NCI-H128 (cell line): ENCODE measurements at regions not wholly inside any gene's neighbourhood (a gene's known extent, or its start where the extent isn't known, plus 50 kb on each side); places are given as distances from the start of the nearest gene placed in this dataset.

Experiments
- DNase-seq: peaks from one replicate; lab custom pipeline; 2025; ENCODE audit not compliant: unreplicated experiment; lab: John Stamatoyannopoulos, UW

DNA sequence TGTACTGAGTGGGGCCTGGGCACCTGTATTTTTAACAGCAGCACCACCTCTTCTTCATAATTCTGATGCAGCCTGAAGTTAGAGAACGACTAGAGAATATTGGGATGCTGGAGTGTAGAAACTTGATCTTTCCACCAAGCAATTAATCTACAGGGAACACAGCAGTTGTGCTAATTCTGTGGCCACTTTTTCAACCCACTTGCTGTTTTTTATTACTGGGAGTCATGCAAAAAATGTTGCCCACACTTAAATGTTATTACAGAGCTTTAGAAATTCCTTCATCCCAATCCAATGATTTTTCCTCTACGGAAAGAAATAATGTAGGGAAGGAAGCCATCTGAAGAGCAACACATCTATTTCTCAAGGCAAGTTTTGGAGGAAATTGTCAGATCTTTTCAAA lies 190.9 kb upstream of the TUT7 start:
- DNase-seq, result no peak

DNA sequence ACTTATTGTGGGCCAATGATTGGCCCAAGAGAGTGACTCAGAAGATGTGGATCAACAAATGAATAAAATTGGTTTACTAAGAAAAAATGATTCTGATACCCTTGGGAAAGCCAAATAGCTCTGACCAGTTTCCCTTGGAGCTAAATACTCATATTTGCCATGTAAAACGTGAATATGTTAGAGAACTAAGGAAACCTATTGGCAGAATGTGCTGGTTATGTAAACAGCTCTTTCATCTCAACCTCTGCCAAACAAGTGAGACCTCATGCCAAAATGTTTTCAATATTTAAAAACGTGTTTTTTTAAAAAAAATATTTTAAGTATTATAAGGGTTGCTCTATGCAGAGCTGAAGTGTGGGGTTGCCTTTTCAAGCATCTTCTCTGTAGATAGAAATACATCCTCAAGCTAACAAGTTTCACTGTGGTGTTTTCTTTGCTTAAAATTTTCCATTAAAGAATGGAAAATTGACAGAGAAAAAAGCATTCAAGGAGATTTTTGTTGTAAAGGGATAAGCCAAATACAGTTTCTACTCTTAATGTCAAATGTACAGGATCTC lies 186.9 kb upstream of the TUT7 start:
- no peak for DNase-seq

DNA sequence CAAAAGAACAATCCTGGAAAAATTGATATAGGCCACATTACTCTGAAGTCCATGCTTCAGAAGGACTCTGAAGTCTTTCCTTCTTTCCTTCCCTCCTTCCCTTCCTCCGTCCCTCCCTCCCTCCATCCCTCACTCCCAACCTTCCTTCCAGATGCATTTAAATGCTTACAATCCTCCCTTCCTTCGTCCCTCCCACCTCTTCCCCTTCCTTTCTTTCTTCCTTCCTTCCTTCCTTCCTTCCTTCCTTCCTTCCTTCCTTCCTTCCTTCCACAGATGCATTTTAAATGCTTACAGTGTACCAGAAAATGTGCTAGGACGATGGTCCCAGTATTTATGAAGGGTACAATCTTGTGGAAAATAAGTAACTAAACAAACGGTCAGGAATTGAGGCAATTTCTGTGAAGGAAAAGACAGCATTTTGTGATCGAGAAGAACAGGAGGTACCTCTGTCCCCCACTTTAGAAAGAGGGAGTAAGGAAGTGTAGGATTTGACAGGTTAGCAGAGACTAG lies 181.3 kb upstream of the TUT7 start:
- no peak for DNase-seq

DNA sequence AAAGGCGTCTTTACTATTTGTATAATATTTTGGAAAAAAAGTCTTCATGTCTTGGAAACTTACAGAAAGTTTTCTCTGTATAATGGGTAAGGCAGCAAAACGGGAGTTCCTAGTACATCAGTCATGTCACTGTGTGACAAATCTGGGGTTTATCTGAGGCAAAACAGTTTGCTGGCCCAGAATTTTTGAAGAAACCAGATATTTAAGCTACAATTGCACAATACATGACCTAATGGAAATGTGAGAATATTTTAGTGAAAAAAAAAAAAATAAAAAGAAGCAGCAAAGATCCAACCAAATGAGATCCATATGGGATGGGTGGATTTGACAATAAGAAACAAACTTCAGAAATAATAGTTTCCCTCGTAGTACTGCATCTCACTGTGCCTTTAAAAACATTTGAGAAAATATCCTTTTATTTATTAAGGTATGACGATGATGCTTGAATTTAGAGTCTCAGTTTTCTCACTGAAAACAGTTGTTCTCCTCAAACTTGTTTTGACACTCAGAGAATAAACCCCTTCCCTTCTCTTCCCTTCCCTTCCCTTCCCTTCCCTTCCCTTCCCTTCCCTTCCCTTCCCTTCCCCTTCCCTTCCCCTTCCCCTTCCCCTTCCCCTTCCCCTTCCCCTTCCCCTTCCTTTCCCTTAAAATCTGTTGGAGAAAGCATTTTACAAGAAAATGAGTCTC lies 180.5 kb upstream of the TUT7 start:
- no peak for DNase-seq

DNA sequence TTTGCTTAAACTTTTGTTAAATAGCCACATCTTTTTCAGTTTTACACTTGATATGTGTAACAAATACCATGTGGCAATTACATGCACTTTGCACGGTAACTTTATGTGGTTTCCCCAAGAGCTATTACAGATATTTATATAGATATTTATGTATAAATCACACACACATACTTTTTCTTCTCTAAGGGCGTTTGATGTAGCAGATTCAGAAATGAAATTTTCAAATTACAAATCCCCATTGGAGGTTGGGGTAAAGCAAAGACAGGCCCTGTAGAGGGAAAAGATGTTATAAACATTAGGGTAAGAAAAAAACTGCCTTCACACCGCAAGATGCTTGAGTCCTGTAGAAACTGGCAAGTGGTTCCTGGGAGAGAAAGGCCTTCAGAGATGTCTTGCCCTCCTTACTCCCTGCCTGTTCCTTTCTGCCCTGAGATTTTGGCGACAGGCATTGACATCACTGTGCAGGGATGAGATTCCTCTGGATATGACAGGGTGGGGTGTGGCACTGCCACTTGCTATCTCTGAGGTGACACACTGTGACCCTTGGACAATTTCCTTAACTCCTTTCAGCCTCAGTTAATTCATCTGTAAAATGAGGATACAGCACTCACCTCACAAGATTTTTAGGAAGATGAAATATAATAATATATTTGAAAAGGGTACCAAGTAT lies 177.9 kb upstream of the TUT7 start:
- no peak for DNase-seq

- no peak for DNase-seq
Measured at GRCh38 chr9:86531273-86531970, 177.2 kb upstream of the TUT7 start.

- no peak for DNase-seq
Measured at GRCh38 chr9:86529496-86530275, 175.5 kb upstream of the TUT7 start.

- no peak for DNase-seq
Measured at GRCh38 chr9:86526021-86526420, 171.8 kb upstream of the TUT7 start.

GRCh38 chr9:86525182-86525581 lies 171.0 kb upstream of the TUT7 start:
- DNase-seq, result no peak

DNA sequence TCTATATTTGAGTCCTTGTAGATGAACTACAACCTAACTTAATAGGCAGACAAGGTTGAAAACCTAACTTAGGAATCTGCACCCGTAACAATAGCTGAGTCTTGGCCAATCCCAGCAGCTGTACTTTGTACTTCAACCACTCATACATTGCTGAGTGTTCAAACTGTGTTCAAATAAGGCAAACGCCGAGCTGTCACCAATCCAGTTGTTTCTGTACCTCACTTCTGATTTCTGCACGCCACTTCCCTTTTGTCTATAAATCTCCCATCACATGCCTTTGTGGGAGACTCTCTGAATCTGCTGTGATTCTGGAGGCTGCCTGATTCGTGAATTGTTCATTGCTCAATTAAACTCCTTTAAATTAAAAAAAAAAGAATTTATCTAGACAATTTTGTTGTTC lies 167.8 kb upstream of the TUT7 start:
- no peak for DNase-seq

GRCh38 chr9:86521322-86521721 lies 167.1 kb upstream of the TUT7 start:
- no peak for DNase-seq

DNA sequence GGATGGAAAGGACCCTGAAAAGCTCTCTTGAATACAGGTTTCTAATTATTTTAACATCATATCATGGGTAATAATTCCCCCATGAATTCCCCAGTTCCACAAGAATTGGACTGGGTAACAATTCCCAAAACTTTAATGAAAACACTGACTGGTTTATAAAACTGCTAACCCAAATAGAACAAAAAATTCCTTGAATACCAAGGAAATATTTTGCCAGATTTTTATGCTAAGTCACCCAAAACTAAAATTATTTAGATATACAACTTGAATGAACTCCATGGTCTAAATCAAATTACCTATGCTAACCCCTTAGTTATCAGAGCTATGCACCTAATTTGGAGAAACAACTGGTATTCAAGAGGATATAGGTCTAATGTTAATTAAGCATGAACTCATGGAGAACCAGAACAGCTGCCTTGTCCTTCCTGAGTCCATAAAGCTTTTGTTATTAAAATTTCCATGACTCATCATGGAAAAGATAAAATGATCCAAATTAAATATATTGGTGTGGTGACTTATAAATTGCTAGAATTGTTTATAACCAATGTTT lies 164.9 kb upstream of the TUT7 start:
- no peak for DNase-seq

DNA sequence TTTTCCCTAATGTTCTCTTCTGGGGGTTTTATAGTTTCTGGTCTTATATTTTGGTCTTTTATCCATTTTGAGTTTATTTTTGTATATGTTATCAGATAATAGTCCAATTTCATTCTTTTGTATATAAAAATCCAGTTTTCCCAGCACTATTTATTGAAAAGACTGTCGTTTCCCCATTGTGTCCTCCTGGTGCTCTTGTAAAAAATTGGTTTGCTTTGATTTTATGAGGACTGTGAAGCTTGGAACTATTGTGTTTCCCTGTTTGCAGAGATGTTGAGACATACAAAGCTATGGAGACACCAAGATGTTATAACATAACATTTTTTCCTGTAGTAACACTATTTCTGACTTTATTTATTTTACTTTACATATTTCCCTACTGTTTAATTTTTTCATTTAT lies 163.3 kb upstream of the TUT7 start:
- DNase-seq, result no peak

DNA sequence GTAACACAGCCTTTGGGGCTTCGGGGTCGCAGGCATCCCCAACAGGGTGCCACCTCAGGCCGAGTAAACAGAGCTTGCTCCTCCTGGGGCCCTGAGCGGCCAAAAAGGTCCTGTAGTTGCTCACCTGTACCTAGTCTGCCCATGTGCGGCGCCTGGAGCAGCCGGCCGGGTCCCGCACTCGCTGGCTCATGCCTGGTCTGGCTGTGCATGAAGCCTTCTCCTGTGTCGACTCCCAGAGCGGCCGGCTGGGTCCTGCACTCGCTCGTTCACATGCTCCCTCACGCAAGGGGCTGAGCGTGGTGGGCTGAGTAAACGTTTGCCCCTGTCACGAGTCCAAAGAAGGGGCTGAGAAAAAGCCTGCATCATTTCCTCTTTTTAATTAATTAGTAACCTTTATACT lies 162.4 kb upstream of the TUT7 start:
- DNase-seq, result no peak

- DNase-seq, result no peak
Measured at GRCh38 chr9:86515221-86515620, 161.0 kb upstream of the TUT7 start.

- DNase-seq, result no peak
Measured at GRCh38 chr9:86513429-86513828, 159.2 kb upstream of the TUT7 start.

- DNase-seq, result no peak
Measured at GRCh38 chr9:86512929-86513328, 158.7 kb upstream of the TUT7 start.

DNA sequence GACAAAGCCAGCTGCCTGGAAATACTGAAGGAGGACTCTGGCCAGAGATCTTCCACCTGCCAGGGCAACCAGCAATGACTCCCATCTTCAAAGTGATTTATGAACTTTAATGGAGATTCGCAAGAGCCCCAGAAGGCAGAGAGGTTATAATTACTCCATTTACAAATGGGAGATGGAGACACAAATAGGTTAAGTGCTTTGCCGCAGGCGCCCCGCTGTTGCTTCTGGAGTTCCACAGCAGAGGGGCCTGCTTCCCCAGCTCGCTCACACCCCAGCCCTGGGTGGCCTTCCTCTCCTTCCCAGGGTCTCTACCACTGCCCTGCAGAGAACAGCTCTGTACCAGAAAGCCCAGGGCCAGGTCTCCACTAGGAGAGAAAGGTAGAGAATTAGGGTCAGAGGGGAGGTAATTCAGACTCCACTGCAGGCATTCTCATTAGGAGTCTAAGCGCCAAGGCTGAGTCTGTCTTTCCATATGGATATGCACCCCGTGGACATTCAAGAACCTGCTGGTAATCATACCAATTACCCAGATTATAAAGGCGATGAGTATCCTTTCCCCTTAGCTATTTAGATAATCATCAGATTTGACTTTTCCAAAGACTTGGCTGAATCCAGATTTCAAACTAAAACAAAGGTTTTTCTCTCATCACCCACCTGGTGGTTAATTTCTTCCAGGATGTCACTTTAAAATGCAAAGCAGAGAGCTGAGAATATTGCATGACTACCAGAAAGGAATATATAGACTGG lies 157.6 kb upstream of the TUT7 start:
- no peak for DNase-seq

DNA sequence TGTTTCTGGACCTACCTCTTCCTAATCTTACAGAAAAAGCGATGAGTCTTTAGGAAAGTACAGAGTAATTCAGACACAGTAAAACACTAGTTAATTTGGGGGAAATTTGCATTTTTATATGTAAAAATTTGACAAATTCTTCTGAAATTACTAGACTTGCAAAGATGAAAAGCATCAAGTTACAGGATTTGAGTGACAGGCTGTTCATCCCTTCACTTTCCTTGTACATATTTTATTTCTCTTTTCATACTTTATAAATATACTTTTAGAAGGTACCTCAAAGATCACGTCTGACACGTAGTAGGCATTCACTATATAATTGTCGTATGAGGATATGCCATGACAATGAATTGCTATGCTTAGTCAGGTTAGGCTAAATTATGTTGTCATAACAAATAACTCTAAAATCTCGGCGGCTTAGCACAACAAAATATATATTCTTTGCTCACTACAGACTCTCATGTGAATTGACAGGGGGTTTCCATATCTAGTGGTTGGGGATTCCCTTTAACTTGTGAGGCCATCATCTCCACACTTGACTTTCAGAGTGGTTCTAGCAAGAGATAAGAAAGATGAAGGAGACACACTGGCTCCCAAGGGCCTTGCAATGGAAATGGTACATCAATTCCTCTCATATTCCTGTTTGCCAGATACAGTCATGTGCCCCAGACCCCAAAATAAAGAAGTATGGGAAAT lies 154.1 kb upstream of the TUT7 start:
- DNase-seq, result no peak
